GM18909 (cell line): ENCODE measurements at regions not wholly inside any gene's neighbourhood (a gene's known extent, or its start where the extent isn't known, plus 50 kb on each side); places are given as distances from the start of the nearest gene placed in this dataset.

Source experiments
- ATAC-seq: cut with Tn5 transposase; IDR thresholded peaks from one replicate; pipeline ENCODE4 v1.9.1; 2021; ENCODE audit warnings: mild to moderate bottlenecking; ENCODE audit not compliant: unreplicated experiment, poor library complexity

GRCh38 chr5:60352992-60353599, 346.9 kb downstream of the DEPDC1B start:
- ATAC-seq, result no peak

GRCh38 chr5:60350794-60351193, 349.2 kb downstream of the DEPDC1B start:
- ATAC-seq, result no peak

GRCh38 chr5:60349891-60350415, 350.0 kb downstream of the DEPDC1B start:
- no peak for ATAC-seq

- no peak for ATAC-seq
These were observed 353.6 kb downstream of the DEPDC1B start for GRCh38 chr5:60346393-60346792.

- no peak for ATAC-seq
These were observed 356.9 kb downstream of the DEPDC1B start for GRCh38 chr5:60343102-60343501.

GRCh38 chr5:60340965-60341471, 358.9 kb downstream of the DEPDC1B start:
- ATAC-seq, result peak; percentile 60

GRCh38 chr5:60340326-60340725, 359.6 kb downstream of the DEPDC1B start:
- ATAC-seq, result no peak

- ATAC-seq, result no peak
These were observed 360.2 kb downstream of the DEPDC1B start for GRCh38 chr5:60339691-60340201.

- ATAC-seq, result no peak
These were observed 361.1 kb downstream of the DEPDC1B start for GRCh38 chr5:60338846-60339245.

- ATAC-seq, result no peak
These were observed 363.5 kb downstream of the DEPDC1B start for GRCh38 chr5:60336491-60336890.

GRCh38 chr5:60335913-60336312, 364.1 kb downstream of the DEPDC1B start:
- ATAC-seq, result no peak

GRCh38 chr5:60334281-60334713, 365.7 kb downstream of the DEPDC1B start:
- ATAC-seq, result no peak

- no peak for ATAC-seq
These were observed 366.9 kb downstream of the DEPDC1B start for GRCh38 chr5:60333005-60333571.

GRCh38 chr5:60332244-60333004, 367.5 kb downstream of the DEPDC1B start:
- ATAC-seq, result peak; percentile 82

GRCh38 chr5:60330236-60330635, 369.7 kb downstream of the DEPDC1B start:
- no peak for ATAC-seq

GRCh38 chr5:60325870-60326269, 374.1 kb downstream of the DEPDC1B start:
- ATAC-seq, result no peak

- no peak for ATAC-seq
These were observed 376.4 kb downstream of the DEPDC1B start for GRCh38 chr5:60323596-60323995.

GRCh38 chr5:60312098-60312497, 387.9 kb downstream of the DEPDC1B start:
- no peak for ATAC-seq

- no peak for ATAC-seq
These were observed 400.0 kb downstream of the DEPDC1B start for GRCh38 chr5:60299944-60300343.

GRCh38 chr5:60297658-60298057, 402.3 kb downstream of the DEPDC1B start:
- ATAC-seq, result no peak

- ATAC-seq, result peak; percentile 72
These were observed 401.9 kb upstream of the PDE4D start for GRCh38 chr5:60295423-60295822.
